Parathyroid adenoma (tissue), 2 donors: ENCODE measurements at regions not wholly inside any gene's neighbourhood (a gene's known extent, or its start where the extent isn't known, plus 50 kb on each side); places are given as distances from the start of the nearest gene placed in this dataset.
"Not testable (repeated sequence)": the region's sequence is repeated elsewhere in the genome, so short reads cannot be mapped to it uniquely, and the experiment has no call there.

Source experiments
- H2AFZ ChIP-seq: fragments of 300-600 bp; sonication (generic); one replicate; pipeline ENCODE4 v1.7.0; 2017; ENCODE audit warnings: antibody characterized with exemption, mild to moderate bottlenecking
- H3K27ac ChIP-seq: fragments of 300-600 bp; sonication (generic); one replicate; pipeline ENCODE4 v1.7.0; 2017
- H3K27me3 ChIP-seq: fragments of 300-600 bp; sonication (generic); one replicate; pipeline ENCODE4 v1.7.0; 2017; ENCODE audit warnings: low read length; ENCODE audit not compliant: control insufficient read depth, insufficient read depth
- H3K36me3 ChIP-seq: fragments of 300-600 bp; sonication (generic); one replicate; pipeline ENCODE4 v1.7.0; 2017; ENCODE audit warnings: low read length; ENCODE audit not compliant: control insufficient read depth, insufficient read depth
- H3K4me1 ChIP-seq: fragments of 300-600 bp; sonication (generic); one replicate; pipeline ENCODE4 v1.7.0; 2017; ENCODE audit warnings: control low read depth
- H3K4me2 ChIP-seq: fragments of 300-600 bp; sonication (generic); one replicate; pipeline ENCODE4 v1.7.0; 2017; ENCODE audit warnings: low read length
- H3K4me3 ChIP-seq: fragments of 300-600 bp; sonication (generic); one replicate; pipeline ENCODE4 v1.7.0; 2017; ENCODE audit warnings: low read depth, low read length
- H3K79me2 ChIP-seq: fragments of 300-600 bp; sonication (generic); one replicate; pipeline ENCODE4 v1.7.0; 2017; ENCODE audit warnings: control low read depth
- H3K9ac ChIP-seq: fragments of 300-600 bp; sonication (generic); one replicate; pipeline ENCODE4 v1.7.0; 2017; ENCODE audit warnings: mild to moderate bottlenecking
- H3K9me3 ChIP-seq: fragments of 300-600 bp; sonication (generic); one replicate; pipeline ENCODE4 v1.7.0; 2017; ENCODE audit warnings: low read length; ENCODE audit not compliant: control insufficient read depth
- TF ChIP-seq, protein P1 (sequence below): fragments of 300-600 bp; sonication (generic); IDR thresholded peaks from one replicate; pipeline ENCODE4 v1.7.0; 2017; ENCODE audit warnings: antibody characterized with exemption, mild to moderate bottlenecking
- donor health status: primary hyperparathyroidism.

DNA sequence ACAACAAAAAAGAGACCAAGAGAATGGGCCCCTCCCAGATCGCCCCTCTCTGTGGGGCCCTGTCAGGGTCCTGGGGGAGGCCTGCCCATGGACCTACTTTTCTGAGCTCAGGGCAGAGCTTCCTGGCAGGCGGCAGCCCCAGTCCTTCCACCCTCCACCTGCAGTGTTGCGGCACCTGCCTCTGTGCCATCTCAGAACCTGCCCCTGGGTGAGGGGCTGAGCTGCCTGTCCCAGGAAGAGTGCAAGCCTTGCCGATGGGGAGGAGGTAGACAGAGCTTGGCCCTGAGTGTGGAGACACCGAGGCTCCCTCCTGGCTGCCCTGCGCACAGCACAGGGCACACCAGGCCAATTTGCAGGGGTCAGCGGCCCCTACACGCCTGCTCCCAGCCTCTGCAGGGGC lies 67.5 kb downstream of the UNCX start:
- H2AFZ ChIP-seq = no peak overlapping the region
- H3K4me1 ChIP-seq = no peaks in the 10 kb centered on the region
- TF ChIP-seq, protein P1, sequence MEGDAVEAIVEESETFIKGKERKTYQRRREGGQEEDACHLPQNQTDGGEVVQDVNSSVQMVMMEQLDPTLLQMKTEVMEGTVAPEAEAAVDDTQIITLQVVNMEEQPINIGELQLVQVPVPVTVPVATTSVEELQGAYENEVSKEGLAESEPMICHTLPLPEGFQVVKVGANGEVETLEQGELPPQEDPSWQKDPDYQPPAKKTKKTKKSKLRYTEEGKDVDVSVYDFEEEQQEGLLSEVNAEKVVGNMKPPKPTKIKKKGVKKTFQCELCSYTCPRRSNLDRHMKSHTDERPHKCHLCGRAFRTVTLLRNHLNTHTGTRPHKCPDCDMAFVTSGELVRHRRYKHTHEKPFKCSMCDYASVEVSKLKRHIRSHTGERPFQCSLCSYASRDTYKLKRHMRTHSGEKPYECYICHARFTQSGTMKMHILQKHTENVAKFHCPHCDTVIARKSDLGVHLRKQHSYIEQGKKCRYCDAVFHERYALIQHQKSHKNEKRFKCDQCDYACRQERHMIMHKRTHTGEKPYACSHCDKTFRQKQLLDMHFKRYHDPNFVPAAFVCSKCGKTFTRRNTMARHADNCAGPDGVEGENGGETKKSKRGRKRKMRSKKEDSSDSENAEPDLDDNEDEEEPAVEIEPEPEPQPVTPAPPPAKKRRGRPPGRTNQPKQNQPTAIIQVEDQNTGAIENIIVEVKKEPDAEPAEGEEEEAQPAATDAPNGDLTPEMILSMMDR = no peak
- no peak overlapping the region for H3K4me2 ChIP-seq
- H3K9me3 ChIP-seq = no peaks in the 10 kb centered on the region
- H3K9ac ChIP-seq = no peak overlapping the region
- no peaks in the 10 kb centered on the region for H3K36me3 ChIP-seq
- H3K27ac ChIP-seq = no peak overlapping the region
- H3K4me3 ChIP-seq = no peak overlapping the region
- H3K79me2 ChIP-seq = no peaks in the 10 kb centered on the region
- H3K27me3 ChIP-seq = peaks cover 4% of the 10 kb centered on the region

DNA sequence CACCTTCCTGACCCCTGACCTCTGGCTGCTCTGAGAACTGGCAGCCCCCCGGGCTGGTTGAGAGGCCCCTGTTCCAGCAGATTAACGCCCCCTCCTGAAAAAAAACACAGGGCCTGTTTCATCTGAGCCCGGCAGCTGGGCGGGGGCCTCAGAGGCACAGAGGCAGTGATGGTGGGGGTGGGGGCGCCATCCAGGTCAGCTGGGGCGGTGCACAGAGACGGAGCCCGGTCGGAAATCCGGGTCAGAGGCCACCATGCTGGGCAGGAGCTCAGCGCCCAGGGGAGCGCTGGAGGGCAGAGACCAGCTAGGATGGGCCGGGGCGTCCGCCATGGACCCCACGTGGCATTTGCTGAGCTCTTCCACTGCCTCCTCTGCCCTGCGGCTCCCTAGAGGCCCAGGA lies 68.0 kb downstream of the UNCX start:
- Histone ChIP-seq H3K79me2 (no peaks in the 10 kb centered on the region), H3K4me1 (no peaks in the 10 kb centered on the region), H3K4me3 (no peak overlapping the region), H3K9me3 (no peaks in the 10 kb centered on the region), H3K4me2 (no peak overlapping the region), H3K36me3 (no peaks in the 10 kb centered on the region), H3K27ac (no peak overlapping the region), H3K27me3 (peaks cover 4% of the 10 kb centered on the region), H3K9ac (no peak overlapping the region), H2AFZ (no peak overlapping the region)
- TF ChIP-seq, protein P1 = no peak

- no peak overlapping the region for H3K27ac ChIP-seq
- no peaks in the 10 kb centered on the region for H3K36me3 ChIP-seq
- H2AFZ ChIP-seq = no peak overlapping the region
- no peaks in the 10 kb centered on the region for H3K4me1 ChIP-seq
- H3K4me3 ChIP-seq = no peak overlapping the region
- no peak overlapping the region for H3K9ac ChIP-seq
- no peak overlapping the region for H3K4me2 ChIP-seq
- no peaks in the 10 kb centered on the region for H3K9me3 ChIP-seq
- no peaks in the 10 kb centered on the region for H3K79me2 ChIP-seq
- peaks cover 4% of the 10 kb centered on the region for H3K27me3 ChIP-seq
- TF ChIP-seq, protein P1 = no peak
Measured at GRCh38 chr7:1301054-1301881, 68.6 kb downstream of the UNCX start.

- no peaks in the 10 kb centered on the region for H3K9me3 ChIP-seq
- no peak overlapping the region for H3K4me3 ChIP-seq
- TF ChIP-seq, protein P1 = no peak
- H3K36me3 ChIP-seq = no peaks in the 10 kb centered on the region
- H3K79me2 ChIP-seq = no peaks in the 10 kb centered on the region
- H3K4me2 ChIP-seq = no peak overlapping the region
- H3K27ac ChIP-seq = no peak overlapping the region
- H3K4me1 ChIP-seq = no peaks in the 10 kb centered on the region
- H3K9ac ChIP-seq = no peak overlapping the region
- no peak overlapping the region for H2AFZ ChIP-seq
- peaks cover 4% of the 10 kb centered on the region for H3K27me3 ChIP-seq
Measured at GRCh38 chr7:1301882-1302251, 69.2 kb downstream of the UNCX start.

- Histone ChIP-seq H2AFZ (no peak overlapping the region), H3K4me1 (no peaks in the 10 kb centered on the region), H3K9me3 (no peaks in the 10 kb centered on the region), H3K9ac (no peak overlapping the region), H3K36me3 (no peaks in the 10 kb centered on the region), H3K4me3 (no peak overlapping the region), H3K4me2 (no peak overlapping the region), H3K79me2 (no peaks in the 10 kb centered on the region), H3K27ac (no peak overlapping the region), H3K27me3 (peaks cover 4% of the 10 kb centered on the region)
- TF ChIP-seq, protein P1 = no peak
Measured at GRCh38 chr7:1302936-1303335, 70.3 kb downstream of the UNCX start.

- H3K27me3 ChIP-seq, H3K9me3 ChIP-seq, H3K4me2 ChIP-seq, H3K4me3 ChIP-seq, H3K79me2 ChIP-seq, H3K9ac ChIP-seq, H3K4me1 ChIP-seq, H3K36me3 ChIP-seq, H2AFZ ChIP-seq, H3K27ac ChIP-seq: not testable (repeated sequence)
Measured at GRCh38 chr7:1304011-1304410, 71.3 kb downstream of the UNCX start.
